ENCODE measurements at regions not wholly inside any gene's neighbourhood (a gene's known extent, or its start where the extent isn't known, plus 50 kb on each side); places are given as distances from the start of the nearest gene placed in this dataset.

DNA sequence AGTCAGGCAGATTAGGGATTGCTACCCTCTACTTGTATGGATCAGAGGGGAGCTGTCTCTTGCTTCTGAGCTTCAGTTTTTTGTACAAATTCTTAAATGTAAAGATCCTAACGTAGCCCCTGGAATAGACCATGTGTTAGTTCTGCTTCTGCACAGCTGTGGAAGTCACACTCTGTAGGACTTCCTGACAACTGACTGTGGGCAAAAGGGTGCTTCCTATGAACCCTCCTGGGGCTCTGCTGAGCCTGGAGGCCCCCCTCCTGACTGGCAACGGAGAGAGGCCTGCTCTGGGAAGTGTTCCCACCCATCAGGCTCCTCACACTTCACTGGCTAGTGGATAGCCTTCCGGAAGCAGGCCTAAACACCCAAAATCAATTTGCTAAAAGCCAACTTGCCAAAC, 131.0 kb downstream of the RPLP1 start:
- Histone ChIP-seq H3K4me1 (ENCODE audit: insufficient read depth, low read length, severe bottlenecking) (no peaks in the 10 kb centered on the region), H4K20me1 (ENCODE audit: insufficient read depth, low read length) (no peaks in the 10 kb centered on the region), H3K9ac (ENCODE audit: low read length) (no peak overlapping the region), H2AFZ (ENCODE audit: low read length) (no peak overlapping the region), H3K4me2 (ENCODE audit: low read length) (no peak overlapping the region), H3F3A (ENCODE audit: insufficient read depth, low read length) (no peaks in the 10 kb centered on the region), H3K9me3 (ENCODE audit: low read length) (no peaks in the 10 kb centered on the region), H3K9me2 (ENCODE audit: low read depth, low read length) (no peaks in the 10 kb centered on the region), H3K27ac (ENCODE audit: low read depth, low read length, poor library complexity, severe bottlenecking) (no peak overlapping the region), H3K27me3 (ENCODE audit: insufficient read depth, low read length) (peaks cover 10% of the 10 kb centered on the region; the same call in 1 of the 2 replicates), H3K79me2 (ENCODE audit: insufficient read depth, low read length) (no peaks in the 10 kb centered on the region), H3K4me3 (ENCODE audit: low read depth, low read length, poor library complexity, severe bottlenecking) (no peak overlapping the region), H3K36me3 (ENCODE audit: insufficient read depth, low read length) (no peaks in the 10 kb centered on the region)
- TF ChIP-seq EZH2 (IDR thresholded peaks at IDR 0.05; ENCODE audit: borderline replicate concordance, low read length): no peak

DNA sequence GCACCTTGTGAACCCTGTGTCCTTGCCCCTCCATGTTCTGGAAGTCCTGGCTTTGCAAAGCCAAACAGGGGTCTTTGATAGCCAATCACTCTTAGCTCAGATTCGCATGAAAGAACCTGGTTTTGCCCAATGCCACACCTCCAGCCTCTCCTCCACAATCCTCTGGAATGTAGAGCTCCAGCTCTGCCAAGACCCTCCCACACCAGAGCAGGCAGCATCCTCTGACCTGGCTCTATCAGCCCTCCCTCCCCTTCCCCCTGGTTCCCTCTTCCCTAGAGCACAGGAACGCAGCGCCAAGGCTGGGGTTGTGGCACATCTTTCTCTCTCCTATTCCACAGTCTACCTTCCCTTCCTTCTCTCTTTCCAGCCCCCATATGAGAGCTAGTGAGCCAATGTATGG, 133.3 kb downstream of the RPLP1 start:
- Histone ChIP-seq H3K4me2 (ENCODE audit: low read length) (no peak overlapping the region), H3F3A (ENCODE audit: insufficient read depth, low read length) (no peaks in the 10 kb centered on the region), H3K27me3 (ENCODE audit: insufficient read depth, low read length) (peaks cover 4% of the 10 kb centered on the region; the same call in 1 of the 2 replicates), H3K36me3 (ENCODE audit: insufficient read depth, low read length) (no peaks in the 10 kb centered on the region), H4K20me1 (ENCODE audit: insufficient read depth, low read length) (no peaks in the 10 kb centered on the region), H3K4me1 (ENCODE audit: insufficient read depth, low read length, severe bottlenecking) (no peaks in the 10 kb centered on the region), H3K9me2 (ENCODE audit: low read depth, low read length) (no peaks in the 10 kb centered on the region), H2AFZ (ENCODE audit: low read length) (no peak overlapping the region), H3K79me2 (ENCODE audit: insufficient read depth, low read length) (no peaks in the 10 kb centered on the region), H3K27ac (ENCODE audit: low read depth, low read length, poor library complexity, severe bottlenecking) (no peak overlapping the region), H3K9me3 (ENCODE audit: low read length) (no peaks in the 10 kb centered on the region), H3K9ac (ENCODE audit: low read length) (no peak overlapping the region), H3K4me3 (ENCODE audit: low read depth, low read length, poor library complexity, severe bottlenecking) (no peak overlapping the region)
- TF ChIP-seq EZH2 (IDR thresholded peaks at IDR 0.05; ENCODE audit: borderline replicate concordance, low read length): no peak
- TF ChIP-seq, protein P1, sequence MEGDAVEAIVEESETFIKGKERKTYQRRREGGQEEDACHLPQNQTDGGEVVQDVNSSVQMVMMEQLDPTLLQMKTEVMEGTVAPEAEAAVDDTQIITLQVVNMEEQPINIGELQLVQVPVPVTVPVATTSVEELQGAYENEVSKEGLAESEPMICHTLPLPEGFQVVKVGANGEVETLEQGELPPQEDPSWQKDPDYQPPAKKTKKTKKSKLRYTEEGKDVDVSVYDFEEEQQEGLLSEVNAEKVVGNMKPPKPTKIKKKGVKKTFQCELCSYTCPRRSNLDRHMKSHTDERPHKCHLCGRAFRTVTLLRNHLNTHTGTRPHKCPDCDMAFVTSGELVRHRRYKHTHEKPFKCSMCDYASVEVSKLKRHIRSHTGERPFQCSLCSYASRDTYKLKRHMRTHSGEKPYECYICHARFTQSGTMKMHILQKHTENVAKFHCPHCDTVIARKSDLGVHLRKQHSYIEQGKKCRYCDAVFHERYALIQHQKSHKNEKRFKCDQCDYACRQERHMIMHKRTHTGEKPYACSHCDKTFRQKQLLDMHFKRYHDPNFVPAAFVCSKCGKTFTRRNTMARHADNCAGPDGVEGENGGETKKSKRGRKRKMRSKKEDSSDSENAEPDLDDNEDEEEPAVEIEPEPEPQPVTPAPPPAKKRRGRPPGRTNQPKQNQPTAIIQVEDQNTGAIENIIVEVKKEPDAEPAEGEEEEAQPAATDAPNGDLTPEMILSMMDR (IDR thresholded peaks at IDR 0.05; ENCODE audit: low read length): no peak

DNA sequence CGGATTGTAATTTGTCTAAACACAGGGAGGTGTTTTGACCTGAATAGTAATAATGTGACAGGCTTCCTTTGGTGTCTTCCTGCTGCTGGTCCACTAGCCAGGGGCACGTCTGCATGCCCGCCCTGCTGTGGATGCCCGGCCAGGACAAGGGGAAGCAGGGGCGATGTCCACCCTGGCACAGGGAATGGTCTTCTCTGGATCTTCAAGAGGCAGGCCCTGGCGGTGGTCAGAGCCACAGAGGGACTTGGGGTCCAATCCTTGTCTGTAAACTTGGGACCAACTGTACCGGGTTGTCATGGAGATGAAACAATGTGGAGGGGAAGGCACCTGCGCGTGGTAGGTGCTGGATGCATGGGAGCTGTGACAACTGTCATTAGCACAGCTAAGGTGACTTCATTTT, 134.1 kb downstream of the RPLP1 start:
- H3K36me3 ChIP-seq (ENCODE audit: insufficient read depth, low read length): no peaks in the 10 kb centered on the region
- H3K9me3 ChIP-seq (ENCODE audit: low read length): no peaks in the 10 kb centered on the region
- no peaks in the 10 kb centered on the region for H3K9me2 ChIP-seq (ENCODE audit: low read depth, low read length)
- H3K27ac ChIP-seq (ENCODE audit: low read depth, low read length, poor library complexity, severe bottlenecking): no peak overlapping the region
- H3K9ac ChIP-seq (ENCODE audit: low read length): no peak overlapping the region
- no peaks in the 10 kb centered on the region for H3K4me1 ChIP-seq (ENCODE audit: insufficient read depth, low read length, severe bottlenecking)
- H2AFZ ChIP-seq (ENCODE audit: low read length): no peak overlapping the region
- H3K4me2 ChIP-seq (ENCODE audit: low read length): no peak overlapping the region
- H3K79me2 ChIP-seq (ENCODE audit: insufficient read depth, low read length): no peaks in the 10 kb centered on the region
- peaks cover 4% of the 10 kb centered on the region; the same call in 1 of the 2 replicates for H3K27me3 ChIP-seq (ENCODE audit: insufficient read depth, low read length)
- TF ChIP-seq, protein P1 (IDR thresholded peaks at IDR 0.05; ENCODE audit: low read length): no peak
- TF ChIP-seq EZH2 (IDR thresholded peaks at IDR 0.05; ENCODE audit: borderline replicate concordance, low read length): no peak
- H3K4me3 ChIP-seq (ENCODE audit: low read depth, low read length, poor library complexity, severe bottlenecking): no peak overlapping the region
- no peaks in the 10 kb centered on the region for H4K20me1 ChIP-seq (ENCODE audit: insufficient read depth, low read length)
- no peaks in the 10 kb centered on the region for H3F3A ChIP-seq (ENCODE audit: insufficient read depth, low read length)

DNA sequence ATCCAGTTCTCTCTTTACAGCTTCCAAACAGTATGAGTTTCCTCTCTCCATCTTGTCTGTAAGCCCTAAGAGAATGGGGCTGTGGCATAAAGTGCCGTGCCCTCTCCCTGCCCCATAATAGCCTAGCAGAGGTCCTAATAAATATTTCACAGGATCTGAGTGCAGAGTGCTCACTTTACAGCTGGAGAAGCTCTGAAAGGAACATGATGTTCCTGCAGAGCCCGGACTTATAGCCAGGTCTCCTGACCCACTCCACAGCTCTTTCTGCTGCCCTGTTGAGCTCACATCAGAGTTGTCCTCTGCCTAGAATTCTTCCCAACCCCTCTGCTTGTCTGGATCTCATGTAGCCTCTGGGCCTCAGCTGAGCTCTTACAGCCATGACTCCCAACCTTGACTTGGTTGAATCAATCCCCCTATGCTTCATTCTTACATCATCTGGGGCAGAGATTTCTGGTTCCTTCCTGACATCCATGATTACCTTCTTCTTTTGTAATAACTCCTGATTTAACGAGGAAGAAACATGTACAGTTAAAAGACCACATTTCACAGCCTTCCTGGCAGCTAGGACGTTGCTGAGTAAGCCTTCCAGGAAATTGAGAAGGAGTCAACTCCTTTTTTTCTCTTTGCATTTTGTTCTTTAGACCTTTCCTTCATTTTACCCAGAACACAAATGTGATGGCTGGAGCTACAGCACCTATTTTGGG, 135.3 kb downstream of the RPLP1 start:
- no peaks in the 10 kb centered on the region for H3K79me2 ChIP-seq (ENCODE audit: insufficient read depth, low read length)
- H3K27me3 ChIP-seq (ENCODE audit: insufficient read depth, low read length): peaks cover 4% of the 10 kb centered on the region; the same call in 1 of the 2 replicates
- H2AFZ ChIP-seq (ENCODE audit: low read length): no peak overlapping the region
- H4K20me1 ChIP-seq (ENCODE audit: insufficient read depth, low read length): no peaks in the 10 kb centered on the region
- H3F3A ChIP-seq (ENCODE audit: insufficient read depth, low read length): no peaks in the 10 kb centered on the region
- no peak overlapping the region for H3K4me3 ChIP-seq (ENCODE audit: low read depth, low read length, poor library complexity, severe bottlenecking)
- H3K9ac ChIP-seq (ENCODE audit: low read length): no peak overlapping the region
- TF ChIP-seq, protein P1 (IDR thresholded peaks at IDR 0.05; ENCODE audit: low read length): no peak
- no peak for TF ChIP-seq EZH2 (IDR thresholded peaks at IDR 0.05; ENCODE audit: borderline replicate concordance, low read length)
- no peak overlapping the region for H3K4me2 ChIP-seq (ENCODE audit: low read length)
- no peak overlapping the region for H3K27ac ChIP-seq (ENCODE audit: low read depth, low read length, poor library complexity, severe bottlenecking)
- H3K4me1 ChIP-seq (ENCODE audit: insufficient read depth, low read length, severe bottlenecking): no peaks in the 10 kb centered on the region
- no peaks in the 10 kb centered on the region for H3K9me3 ChIP-seq (ENCODE audit: low read length)
- no peaks in the 10 kb centered on the region for H3K9me2 ChIP-seq (ENCODE audit: low read depth, low read length)
- H3K36me3 ChIP-seq (ENCODE audit: insufficient read depth, low read length): no peaks in the 10 kb centered on the region
